NCI-H524 (cell line): ENCODE measurements at regions not wholly inside any gene's neighbourhood (a gene's known extent, or its start where the extent isn't known, plus 50 kb on each side); places are given as distances from the start of the nearest gene placed in this dataset.

ENCODE experiments used
- DNase-seq, 2 experiments: peaks; one replicate each; lab custom pipeline; 2025; lab: John Stamatoyannopoulos, UW

DNA sequence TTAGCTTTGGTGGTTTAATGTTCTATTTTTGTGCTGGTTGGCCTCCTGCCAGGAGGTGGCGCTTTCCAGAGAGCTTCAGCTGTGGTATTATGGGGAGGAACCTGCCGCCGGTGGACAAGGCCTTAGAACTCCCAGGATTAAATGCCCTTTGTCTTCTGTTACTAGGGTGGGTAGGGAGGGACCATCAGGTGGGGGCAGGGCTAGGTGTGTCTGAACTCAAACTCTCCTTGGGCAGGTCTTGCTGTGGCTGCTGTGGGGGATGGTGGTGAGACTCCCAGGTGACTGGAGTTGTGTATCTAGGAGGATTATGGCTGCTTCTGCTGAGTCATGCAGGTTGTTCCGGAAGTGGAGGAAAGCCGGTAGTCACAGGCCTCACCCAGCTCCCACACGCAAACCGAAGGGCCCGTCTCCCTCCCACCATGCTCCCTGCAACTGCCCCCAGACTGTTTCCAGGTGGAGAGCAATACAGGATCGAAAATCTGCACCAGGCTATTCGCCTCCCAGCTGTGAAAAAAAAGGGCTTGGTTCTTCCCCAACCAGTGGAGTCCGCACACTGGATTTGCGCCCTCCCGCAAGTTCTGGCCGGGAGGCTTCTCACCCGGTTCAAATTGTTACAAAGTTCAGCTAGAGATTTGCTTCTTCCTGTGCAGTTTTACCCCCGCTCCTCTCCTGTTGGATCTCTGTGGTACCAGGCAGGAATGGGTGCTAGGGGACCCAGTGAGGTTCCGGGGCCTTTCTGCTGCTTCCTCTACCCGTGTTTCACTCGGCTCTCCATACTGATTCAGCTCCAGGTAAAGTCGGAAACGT, 220.5 kb downstream of the CENPF start:
- DNase-seq, result no peak

- DNase-seq, result no peak
These were observed 221.8 kb downstream of the CENPF start for GRCh38 chr1:214824763-214825162.

GRCh38 chr1:214826619-214827018, 223.6 kb downstream of the CENPF start:
- no peak for DNase-seq

- DNase-seq, result no peak
These were observed 224.9 kb downstream of the CENPF start for GRCh38 chr1:214827883-214828282.

- no peak for DNase-seq
These were observed 227.9 kb downstream of the CENPF start for GRCh38 chr1:214830941-214831340.

DNA sequence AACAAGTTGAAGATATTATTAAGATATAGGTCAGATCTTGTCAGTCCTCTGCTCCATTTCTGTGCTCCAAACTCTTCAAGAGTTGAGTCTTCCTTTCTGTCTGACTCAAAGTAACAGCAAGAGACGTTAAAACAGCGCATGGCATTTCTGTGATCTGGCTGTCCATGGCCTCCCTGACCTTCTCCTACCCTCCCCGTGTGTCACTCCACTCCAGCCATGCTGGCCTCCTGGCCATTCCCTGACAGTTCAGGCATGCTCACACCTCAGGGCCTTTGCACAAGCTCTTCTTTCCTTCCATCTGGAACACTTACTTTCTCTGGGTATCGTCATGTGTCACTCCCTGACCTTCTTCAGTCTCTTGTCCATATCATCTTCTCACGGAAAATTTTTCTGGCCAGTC, 229.0 kb downstream of the CENPF start:
- DNase-seq, result no peak

GRCh38 chr1:214833178-214833756, 230.3 kb downstream of the CENPF start:
- no peak for DNase-seq

GRCh38 chr1:214837376-214837775, 234.4 kb downstream of the CENPF start:
- no peak for DNase-seq

DNA sequence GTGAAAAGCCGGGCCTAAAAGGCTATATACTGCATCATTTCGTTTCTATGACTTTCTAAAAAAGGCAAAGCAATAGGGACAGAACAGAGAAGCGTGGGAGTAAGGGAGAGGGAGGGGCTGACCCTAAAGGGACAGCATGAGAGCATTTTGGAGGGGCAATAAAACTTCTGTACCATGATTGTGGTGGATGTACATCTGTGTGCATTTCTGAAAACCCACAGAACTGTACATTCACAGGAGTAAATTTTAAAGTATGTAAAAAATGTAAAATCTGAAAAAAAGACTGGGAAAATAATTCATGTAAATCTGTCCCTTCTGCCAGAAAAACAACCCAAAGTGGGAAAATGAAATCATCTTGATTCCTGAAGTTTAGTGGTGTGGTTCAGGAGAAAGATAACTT, 235.4 kb downstream of the CENPF start:
- DNase-seq, result no peak

GRCh38 chr1:214840356-214840755, 237.4 kb downstream of the CENPF start:
- DNase-seq, result no peak

GRCh38 chr1:214842856-214843255, 239.7 kb upstream of the KCNK2 start:
- no peak for DNase-seq

DNA sequence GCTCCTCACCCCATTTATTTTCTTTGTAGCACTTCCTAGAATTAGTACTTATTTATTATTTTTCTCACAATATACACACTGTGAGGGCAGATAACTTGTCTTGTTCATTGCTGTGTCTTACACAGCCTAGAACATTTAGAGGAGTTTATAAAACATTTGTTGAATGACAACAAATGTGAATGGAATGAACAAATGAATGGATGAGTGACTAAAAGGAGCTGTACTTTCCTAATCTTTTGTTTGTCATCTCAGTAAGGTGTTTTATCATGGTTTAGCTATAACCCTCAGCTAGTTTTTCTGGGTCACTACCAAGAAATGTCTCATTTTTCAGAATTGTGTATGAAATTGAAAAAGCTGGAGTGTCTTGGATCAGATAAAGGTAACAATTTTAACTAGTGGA, 239.3 kb upstream of the KCNK2 start:
- no peak for DNase-seq

DNA sequence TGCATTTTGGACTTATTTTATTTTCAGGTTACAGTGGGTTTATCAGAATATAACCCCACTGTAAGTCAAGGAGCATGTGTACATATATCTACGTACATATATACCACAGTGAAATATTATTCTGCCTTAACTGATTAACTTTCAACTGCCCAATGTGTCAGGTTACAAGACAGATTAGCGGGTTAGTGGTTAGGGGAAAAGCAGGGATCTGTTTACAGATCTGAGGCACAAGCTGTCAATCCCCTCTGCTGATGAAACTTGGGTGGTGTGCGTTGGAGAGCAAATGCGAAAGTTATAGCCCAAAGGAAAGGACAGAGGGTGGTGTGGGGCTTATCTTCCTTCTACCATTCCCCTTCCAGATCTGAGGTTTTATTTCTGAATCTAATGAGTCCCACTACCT, 238.2 kb upstream of the KCNK2 start:
- DNase-seq, result peak; percentile 11 to 76

DNA sequence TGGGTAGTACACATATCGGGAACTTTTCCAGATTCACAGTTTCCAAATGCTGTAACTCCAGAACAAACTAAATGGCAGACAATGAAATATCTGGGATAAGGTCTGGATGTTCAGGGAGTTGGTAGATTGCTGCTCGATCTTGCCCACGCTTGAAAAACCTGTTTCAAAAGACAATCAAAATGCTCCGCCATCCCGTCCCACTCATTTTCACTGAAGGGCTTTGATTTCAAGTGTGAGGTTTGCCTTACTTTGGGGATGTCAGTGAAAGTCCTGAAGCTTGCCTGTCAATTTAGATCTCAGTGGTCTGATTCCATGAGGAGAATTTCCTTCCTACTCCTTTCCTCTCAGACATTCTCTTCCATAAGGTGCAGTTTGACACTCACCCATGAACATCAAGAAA, 236.3 kb upstream of the KCNK2 start:
- no peak for DNase-seq

- no peak for DNase-seq
These were observed 235.3 kb upstream of the KCNK2 start for GRCh38 chr1:214847071-214847810.

DNA sequence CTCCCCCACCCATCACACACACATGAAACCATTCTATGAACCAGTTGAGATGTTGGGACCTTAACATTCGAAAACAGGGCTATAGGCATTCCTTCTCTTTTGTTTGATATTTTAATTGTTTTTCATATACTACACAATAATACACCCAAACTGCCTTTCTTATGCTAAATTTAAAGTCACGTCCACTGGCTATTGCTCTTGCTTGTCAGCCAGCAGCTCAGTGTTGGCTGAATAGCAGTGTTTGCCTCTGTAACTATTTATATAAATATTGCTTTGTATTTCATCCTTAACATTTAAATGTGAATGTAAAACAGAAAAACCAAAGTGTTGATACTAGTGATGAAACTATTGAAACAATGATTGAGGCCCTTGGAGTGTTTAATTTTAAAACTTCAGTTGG, 234.4 kb upstream of the KCNK2 start:
- no peak for DNase-seq

- DNase-seq, result no peak
These were observed 232.0 kb upstream of the KCNK2 start for GRCh38 chr1:214850432-214851050.

DNA sequence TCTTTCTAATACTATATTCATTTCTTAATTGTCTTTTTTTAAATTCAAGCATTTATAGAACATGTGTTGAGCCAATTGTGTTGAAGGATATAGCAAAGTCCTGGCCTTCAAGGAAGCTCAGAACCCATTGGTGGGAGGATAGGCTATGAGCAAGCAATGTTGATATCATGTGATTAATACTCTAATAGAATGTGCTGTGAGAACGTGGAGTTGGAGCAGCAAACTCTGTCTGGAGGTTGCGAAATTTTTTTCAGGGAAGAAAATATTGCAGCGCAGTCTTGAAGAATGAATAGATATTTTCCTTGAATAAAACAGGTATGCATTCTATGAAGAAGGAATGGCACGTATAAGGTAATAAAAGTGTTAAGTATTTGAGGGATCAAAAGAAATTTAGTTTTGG, 229.2 kb upstream of the KCNK2 start:
- no peak for DNase-seq

DNA sequence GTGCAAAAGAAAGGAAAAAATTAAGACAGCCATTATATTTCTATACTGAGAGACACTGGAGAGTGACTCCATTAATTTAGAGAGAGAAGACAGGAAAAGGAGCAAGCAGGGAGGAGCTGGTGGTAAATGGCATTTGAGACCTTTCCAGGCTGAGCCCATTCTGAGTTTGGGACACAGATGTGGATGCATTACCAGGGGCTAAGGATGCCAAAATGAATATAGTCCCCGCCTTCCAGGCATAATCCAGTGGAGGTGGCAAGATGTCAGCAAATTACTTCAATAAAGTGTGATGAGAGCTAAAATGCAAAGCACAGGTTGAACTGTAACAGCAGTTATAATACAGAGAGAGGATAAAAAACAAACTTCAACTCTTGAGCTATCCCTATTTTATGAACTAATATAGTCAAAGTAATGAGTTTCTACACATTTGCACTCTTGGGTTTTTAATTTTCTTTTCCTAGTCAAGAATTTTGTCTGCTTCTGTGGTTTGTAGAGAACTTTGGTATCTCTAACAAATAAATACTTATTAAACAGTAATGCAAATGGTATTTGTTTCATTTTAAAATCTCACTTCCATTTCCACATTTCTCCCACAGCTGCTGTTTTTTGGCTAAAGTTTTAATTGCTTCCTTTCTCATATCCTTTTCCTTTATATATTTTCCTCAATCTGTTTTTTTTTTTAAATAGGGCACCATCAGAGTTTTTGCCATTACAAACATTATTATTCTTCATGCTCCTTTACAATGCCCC, 228.2 kb upstream of the KCNK2 start:
- DNase-seq, result no peak

DNA sequence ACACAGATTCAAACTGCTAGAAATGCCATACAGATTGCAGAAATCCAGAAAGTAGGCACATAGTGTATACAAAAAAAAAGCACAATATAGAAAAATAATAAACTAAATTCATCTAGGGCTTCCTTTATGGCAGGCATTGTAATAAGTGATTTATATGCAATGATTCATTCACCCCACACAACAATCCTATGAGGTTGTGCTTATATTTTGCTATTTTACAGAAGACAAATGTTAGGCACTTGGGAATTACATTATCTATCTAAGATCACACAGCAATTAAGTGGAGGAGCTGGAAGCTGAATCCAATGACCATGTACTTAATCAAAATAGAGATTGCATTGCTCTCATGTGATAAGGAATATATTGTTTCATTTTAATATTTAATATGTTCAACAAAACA, 225.7 kb upstream of the KCNK2 start:
- no peak for DNase-seq

- DNase-seq, result no peak
These were observed 224.8 kb upstream of the KCNK2 start for GRCh38 chr1:214857716-214858115.

GRCh38 chr1:214859647-214860046, 222.9 kb upstream of the KCNK2 start:
- peak in 1 of 2 experiments; percentile 2 for DNase-seq
